ENCODE measurements at regions not wholly inside any gene's neighbourhood (a gene's known extent, or its start where the extent isn't known, plus 50 kb on each side); places are given as distances from the start of the nearest gene placed in this dataset.

- DNase-seq (ENCODE audit: low read depth in 2 of 2), result no peak
Measured at GRCh38 chr12:91630083-91630482, 447.5 kb upstream of the DCN start.

GRCh38 chr12:91629440-91629839, 446.8 kb upstream of the DCN start:
- no peak for DNase-seq (ENCODE audit: low read depth in 2 of 2)

GRCh38 chr12:91628656-91629055, 446.0 kb upstream of the DCN start:
- DNase-seq (ENCODE audit: low read depth in 2 of 2), result no peak

- no peak for DNase-seq (ENCODE audit: low read depth in 2 of 2)
Measured at GRCh38 chr12:91627225-91627624, 444.6 kb upstream of the DCN start.

- DNase-seq (ENCODE audit: low read depth in 2 of 2), result no peak
Measured at GRCh38 chr12:91622981-91623380, 440.4 kb upstream of the DCN start.

- DNase-seq (ENCODE audit: low read depth in 2 of 2), result no peak
Measured at GRCh38 chr12:91622037-91622436, 439.4 kb upstream of the DCN start.

- DNase-seq (ENCODE audit: low read depth in 2 of 2), result no peak
Measured at GRCh38 chr12:91620992-91621391, 438.4 kb upstream of the DCN start.

- no peak for DNase-seq (ENCODE audit: low read depth in 2 of 2)
Measured at GRCh38 chr12:91620422-91620821, 437.8 kb upstream of the DCN start.

- no peak for DNase-seq (ENCODE audit: low read depth in 2 of 2)
Measured at GRCh38 chr12:91618281-91618680, 435.7 kb upstream of the DCN start.

GRCh38 chr12:91617818-91618217, 435.2 kb upstream of the DCN start:
- DNase-seq (ENCODE audit: low read depth in 2 of 2), result no peak

GRCh38 chr12:91616416-91616815, 433.8 kb upstream of the DCN start:
- DNase-seq (ENCODE audit: low read depth in 2 of 2), result no peak

GRCh38 chr12:91613223-91613779, 430.7 kb upstream of the DCN start:
- no peak for DNase-seq (ENCODE audit: low read depth in 2 of 2)

- no peak for DNase-seq (ENCODE audit: low read depth in 2 of 2)
Measured at GRCh38 chr12:91610561-91610960, 427.9 kb upstream of the DCN start.

- DNase-seq (ENCODE audit: low read depth in 2 of 2), result no peak
Measured at GRCh38 chr12:91609283-91609682, 426.7 kb upstream of the DCN start.

GRCh38 chr12:91608542-91608941, 425.9 kb upstream of the DCN start:
- no peak for DNase-seq (ENCODE audit: low read depth in 2 of 2)

- no peak for DNase-seq (ENCODE audit: low read depth in 2 of 2)
Measured at GRCh38 chr12:91606662-91607377, 424.2 kb upstream of the DCN start.

- no peak for DNase-seq (ENCODE audit: low read depth in 2 of 2)
Measured at GRCh38 chr12:91604897-91605296, 422.3 kb upstream of the DCN start.

GRCh38 chr12:91603060-91603459, 420.4 kb upstream of the DCN start:
- no peak for DNase-seq (ENCODE audit: low read depth in 2 of 2)

- no peak for DNase-seq (ENCODE audit: low read depth in 2 of 2)
Measured at GRCh38 chr12:91601054-91601453, 418.4 kb upstream of the DCN start.

GRCh38 chr12:91594715-91595114, 412.1 kb upstream of the DCN start:
- no peak for DNase-seq (ENCODE audit: low read depth in 2 of 2)

- DNase-seq (ENCODE audit: low read depth in 2 of 2), result no peak
Measured at GRCh38 chr12:91591639-91591987, 409.0 kb upstream of the DCN start.

- DNase-seq (ENCODE audit: low read depth in 2 of 2), result no peak
Measured at GRCh38 chr12:91590966-91591638, 408.5 kb upstream of the DCN start.

- DNase-seq (ENCODE audit: low read depth in 2 of 2), result no peak
Measured at GRCh38 chr12:91588874-91589454, 406.3 kb upstream of the DCN start.

Measured in stimulated activated CD8-positive, alpha-beta memory T cell treated with anti-CD3 and anti-CD28 coated beads, Interleukin-15, amount 100 ng/mL, for 4 hours (primary cell).